HepG2 (cell line): ENCODE measurements at regions not wholly inside any gene's neighbourhood (a gene's known extent, or its start where the extent isn't known, plus 50 kb on each side); places are given as distances from the start of the nearest gene placed in this dataset.
A peak's percentile ranks its signal among the peaks of the same experiment; 100 is the strongest.

Source experiments
- BRD4 ChIP-seq: sonication (generic); formaldehyde crosslinking; IDR thresholded peaks from 2 replicates; pipeline ENCODE4 v1.4.0; 2020; ENCODE audit warnings: missing genetic modification reagents
- ELF3 ChIP-seq: IDR thresholded peaks from 2 replicates; pipeline ENCODE4 v1.6.1; 2016; ENCODE audit warnings: missing genetic modification reagents, missing compliant biosample characterization
- HOXD1 ChIP-seq: sonication (generic); formaldehyde crosslinking; IDR thresholded peaks from 2 replicates; pipeline ENCODE4 v1.5.0; 2020; ENCODE audit warnings: missing genetic modification reagents
- RAD51 ChIP-seq: fragments of 450-650 bp; IDR thresholded peaks from 2 replicates; pipeline ENCODE4 v1.6.1; 2016; ENCODE audit warnings: borderline replicate concordance
- RFX1 ChIP-seq: fragments of 450-650 bp; IDR thresholded peaks from 2 replicates; pipeline ENCODE4 v1.6.1; 2017
- SRY ChIP-seq: sonication (generic); formaldehyde crosslinking; IDR thresholded peaks from 2 replicates; pipeline ENCODE4 v1.8.0; 2022; ENCODE audit warnings: mild to moderate bottlenecking, missing genetic modification reagents
- TCF7 ChIP-seq: sonication (generic); IDR thresholded peaks from 2 replicates; pipeline ENCODE4 v1.6.1; 2016; ENCODE audit warnings: antibody characterized with exemption, low read depth
- ZEB1 ChIP-seq: IDR thresholded peaks from 2 replicates; pipeline ENCODE4 v1.6.1; 2012; ENCODE audit warnings: mild to moderate bottlenecking, low read depth, inconsistent platforms; ENCODE audit not compliant: insufficient replicate concordance
- ZFP90 ChIP-seq: sonication (generic); formaldehyde crosslinking; IDR thresholded peaks from 2 replicates; pipeline ENCODE4 v1.8.0; 2022; ENCODE audit warnings: missing genetic modification reagents, mild to moderate bottlenecking, inconsistent platforms, borderline replicate concordance
- ZMYM2 ChIP-seq: sonication (generic); formaldehyde crosslinking; IDR thresholded peaks from 2 replicates; pipeline ENCODE4 v1.8.0; 2022; ENCODE audit warnings: mild to moderate bottlenecking, missing genetic modification reagents
- ZNF33B ChIP-seq: sonication (generic); formaldehyde crosslinking; IDR thresholded peaks from 2 replicates; pipeline ENCODE4 v1.5.1; 2020; ENCODE audit warnings: mild to moderate bottlenecking, missing genetic modification reagents
- ZNF574 ChIP-seq: sonication (generic); formaldehyde crosslinking; IDR thresholded peaks from 2 replicates; pipeline ENCODE4 v1.4.0; 2020; ENCODE audit warnings: missing genetic modification reagents
- TF ChIP-seq, protein P1 (sequence below): sonication (generic); formaldehyde crosslinking; IDR thresholded peaks from 2 replicates; pipeline ENCODE4 v1.5.1; 2020; ENCODE audit warnings: mild to moderate bottlenecking, missing genetic modification reagents, borderline replicate concordance
- TF ChIP-seq, protein P2 (sequence below): sonication (generic); formaldehyde crosslinking; IDR thresholded peaks from 2 replicates; pipeline ENCODE4 v1.4.0; 2020; ENCODE audit warnings: missing genetic modification reagents, mild to moderate bottlenecking, borderline replicate concordance

GRCh38 chr2:145760781-145761649 is 1241.1 kb upstream of the ZEB2 start (continued):
- TF ChIP-seq ELF3 (CRISPR knock-in tag), result peak; percentile 91
- TF ChIP-seq RAD51, result no peak
- no peak for TF ChIP-seq SRY (CRISPR knock-in tag)
- TF ChIP-seq ZNF33B, result 0 out of 2 replicates have a peak, but pooled peaks have one; percentile 26
- peak; percentile 87 for TF ChIP-seq TCF7
- peak; percentile 54; the same call in 1 of the 2 replicates for TF ChIP-seq ZMYM2
- TF ChIP-seq, protein P1, sequence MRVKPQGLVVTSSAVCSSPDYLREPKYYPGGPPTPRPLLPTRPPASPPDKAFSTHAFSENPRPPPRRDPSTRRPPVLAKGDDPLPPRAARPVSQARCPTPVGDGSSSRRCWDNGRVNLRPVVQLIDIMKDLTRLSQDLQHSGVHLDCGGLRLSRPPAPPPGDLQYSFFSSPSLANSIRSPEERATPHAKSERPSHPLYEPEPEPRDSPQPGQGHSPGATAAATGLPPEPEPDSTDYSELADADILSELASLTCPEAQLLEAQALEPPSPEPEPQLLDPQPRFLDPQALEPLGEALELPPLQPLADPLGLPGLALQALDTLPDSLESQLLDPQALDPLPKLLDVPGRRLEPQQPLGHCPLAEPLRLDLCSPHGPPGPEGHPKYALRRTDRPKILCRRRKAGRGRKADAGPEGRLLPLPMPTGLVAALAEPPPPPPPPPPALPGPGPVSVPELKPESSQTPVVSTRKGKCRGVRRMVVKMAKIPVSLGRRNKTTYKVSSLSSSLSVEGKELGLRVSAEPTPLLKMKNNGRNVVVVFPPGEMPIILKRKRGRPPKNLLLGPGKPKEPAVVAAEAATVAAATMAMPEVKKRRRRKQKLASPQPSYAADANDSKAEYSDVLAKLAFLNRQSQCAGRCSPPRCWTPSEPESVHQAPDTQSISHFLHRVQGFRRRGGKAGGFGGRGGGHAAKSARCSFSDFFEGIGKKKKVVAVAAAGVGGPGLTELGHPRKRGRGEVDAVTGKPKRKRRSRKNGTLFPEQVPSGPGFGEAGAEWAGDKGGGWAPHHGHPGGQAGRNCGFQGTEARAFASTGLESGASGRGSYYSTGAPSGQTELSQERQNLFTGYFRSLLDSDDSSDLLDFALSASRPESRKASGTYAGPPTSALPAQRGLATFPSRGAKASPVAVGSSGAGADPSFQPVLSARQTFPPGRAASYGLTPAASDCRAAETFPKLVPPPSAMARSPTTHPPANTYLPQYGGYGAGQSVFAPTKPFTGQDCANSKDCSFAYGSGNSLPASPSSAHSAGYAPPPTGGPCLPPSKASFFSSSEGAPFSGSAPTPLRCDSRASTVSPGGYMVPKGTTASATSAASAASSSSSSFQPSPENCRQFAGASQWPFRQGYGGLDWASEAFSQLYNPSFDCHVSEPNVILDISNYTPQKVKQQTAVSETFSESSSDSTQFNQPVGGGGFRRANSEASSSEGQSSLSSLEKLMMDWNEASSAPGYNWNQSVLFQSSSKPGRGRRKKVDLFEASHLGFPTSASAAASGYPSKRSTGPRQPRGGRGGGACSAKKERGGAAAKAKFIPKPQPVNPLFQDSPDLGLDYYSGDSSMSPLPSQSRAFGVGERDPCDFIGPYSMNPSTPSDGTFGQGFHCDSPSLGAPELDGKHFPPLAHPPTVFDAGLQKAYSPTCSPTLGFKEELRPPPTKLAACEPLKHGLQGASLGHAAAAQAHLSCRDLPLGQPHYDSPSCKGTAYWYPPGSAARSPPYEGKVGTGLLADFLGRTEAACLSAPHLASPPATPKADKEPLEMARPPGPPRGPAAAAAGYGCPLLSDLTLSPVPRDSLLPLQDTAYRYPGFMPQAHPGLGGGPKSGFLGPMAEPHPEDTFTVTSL (CRISPR knock-in tag), result peak; percentile 96; the same call in 1 of the 2 replicates
- no peak for TF ChIP-seq ZNF574 (CRISPR knock-in tag)
- TF ChIP-seq, protein P2, sequence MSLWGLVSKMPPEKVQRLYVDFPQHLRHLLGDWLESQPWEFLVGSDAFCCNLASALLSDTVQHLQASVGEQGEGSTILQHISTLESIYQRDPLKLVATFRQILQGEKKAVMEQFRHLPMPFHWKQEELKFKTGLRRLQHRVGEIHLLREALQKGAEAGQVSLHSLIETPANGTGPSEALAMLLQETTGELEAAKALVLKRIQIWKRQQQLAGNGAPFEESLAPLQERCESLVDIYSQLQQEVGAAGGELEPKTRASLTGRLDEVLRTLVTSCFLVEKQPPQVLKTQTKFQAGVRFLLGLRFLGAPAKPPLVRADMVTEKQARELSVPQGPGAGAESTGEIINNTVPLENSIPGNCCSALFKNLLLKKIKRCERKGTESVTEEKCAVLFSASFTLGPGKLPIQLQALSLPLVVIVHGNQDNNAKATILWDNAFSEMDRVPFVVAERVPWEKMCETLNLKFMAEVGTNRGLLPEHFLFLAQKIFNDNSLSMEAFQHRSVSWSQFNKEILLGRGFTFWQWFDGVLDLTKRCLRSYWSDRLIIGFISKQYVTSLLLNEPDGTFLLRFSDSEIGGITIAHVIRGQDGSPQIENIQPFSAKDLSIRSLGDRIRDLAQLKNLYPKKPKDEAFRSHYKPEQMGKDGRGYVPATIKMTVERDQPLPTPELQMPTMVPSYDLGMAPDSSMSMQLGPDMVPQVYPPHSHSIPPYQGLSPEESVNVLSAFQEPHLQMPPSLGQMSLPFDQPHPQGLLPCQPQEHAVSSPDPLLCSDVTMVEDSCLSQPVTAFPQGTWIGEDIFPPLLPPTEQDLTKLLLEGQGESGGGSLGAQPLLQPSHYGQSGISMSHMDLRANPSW, result peak; percentile 90; the same call in 1 of the 2 replicates
- no peak for TF ChIP-seq BRD4 (CRISPR knock-in tag)
- TF ChIP-seq ZFP90, result 0 out of 2 replicates have a peak, but pooled peaks have one; percentile 50
- peak; percentile 32; the same call in 1 of the 2 replicates for TF ChIP-seq HOXD1 (CRISPR knock-in tag)
- TF ChIP-seq ZEB1, result peak; percentile 77
- no peak for TF ChIP-seq RFX1
